HEK293 (cell line): ENCODE measurements at regions not wholly inside any gene's neighbourhood (a gene's known extent, or its start where the extent isn't known, plus 50 kb on each side); places are given as distances from the start of the nearest gene placed in this dataset.

Experiments used
- SP2 ChIP-seq: fragments of 450-650 bp; formaldehyde crosslinking; IDR thresholded peaks from 2 replicates; pipeline ENCODE4 v1.5.1; 2016; ENCODE audit warnings: missing biosample characterization, missing genetic modification characterization
- ZEB2 ChIP-seq: fragments of 450-650 bp; formaldehyde crosslinking; IDR thresholded peaks from 2 replicates; pipeline ENCODE4 v1.5.1; 2016; ENCODE audit warnings: missing biosample characterization, missing genetic modification characterization
- ZNF10 ChIP-seq: fragments of 450-650 bp; formaldehyde crosslinking; IDR thresholded peaks from 2 replicates; pipeline ENCODE4 v1.5.1; 2017; ENCODE audit warnings: missing biosample characterization, missing genetic modification characterization
- ZNF350 ChIP-seq: fragments of 450-650 bp; formaldehyde crosslinking; IDR thresholded peaks from 2 replicates; pipeline ENCODE4 v1.5.0; 2017; ENCODE audit warnings: missing biosample characterization, mild to moderate bottlenecking, missing genetic modification characterization
- ZNF555 ChIP-seq: fragments of 450-650 bp; formaldehyde crosslinking; conservative IDR thresholded peaks from 2 replicates; pipeline ENCODE4 v1.5.1; 2017; ENCODE audit warnings: missing biosample characterization, mild to moderate bottlenecking, missing genetic modification characterization, inconsistent platforms
- TF ChIP-seq, protein P1 (sequence below): fragments of 450-650 bp; formaldehyde crosslinking; IDR thresholded peaks from 2 replicates; pipeline ENCODE4 v1.5.1; 2016; ENCODE audit warnings: missing biosample characterization, missing genetic modification characterization

- TF ChIP-seq ZNF350 (tag by site-specific recombination), result no peak
- TF ChIP-seq ZNF555, result no peak
- TF ChIP-seq, protein P1, sequence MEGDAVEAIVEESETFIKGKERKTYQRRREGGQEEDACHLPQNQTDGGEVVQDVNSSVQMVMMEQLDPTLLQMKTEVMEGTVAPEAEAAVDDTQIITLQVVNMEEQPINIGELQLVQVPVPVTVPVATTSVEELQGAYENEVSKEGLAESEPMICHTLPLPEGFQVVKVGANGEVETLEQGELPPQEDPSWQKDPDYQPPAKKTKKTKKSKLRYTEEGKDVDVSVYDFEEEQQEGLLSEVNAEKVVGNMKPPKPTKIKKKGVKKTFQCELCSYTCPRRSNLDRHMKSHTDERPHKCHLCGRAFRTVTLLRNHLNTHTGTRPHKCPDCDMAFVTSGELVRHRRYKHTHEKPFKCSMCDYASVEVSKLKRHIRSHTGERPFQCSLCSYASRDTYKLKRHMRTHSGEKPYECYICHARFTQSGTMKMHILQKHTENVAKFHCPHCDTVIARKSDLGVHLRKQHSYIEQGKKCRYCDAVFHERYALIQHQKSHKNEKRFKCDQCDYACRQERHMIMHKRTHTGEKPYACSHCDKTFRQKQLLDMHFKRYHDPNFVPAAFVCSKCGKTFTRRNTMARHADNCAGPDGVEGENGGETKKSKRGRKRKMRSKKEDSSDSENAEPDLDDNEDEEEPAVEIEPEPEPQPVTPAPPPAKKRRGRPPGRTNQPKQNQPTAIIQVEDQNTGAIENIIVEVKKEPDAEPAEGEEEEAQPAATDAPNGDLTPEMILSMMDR (tag by site-specific recombination), result no peak
- TF ChIP-seq SP2, result no peak
- no peak for TF ChIP-seq ZEB2 (tag by site-specific recombination)
- TF ChIP-seq ZNF10 (tag by site-specific recombination), result no peak
Observed at GRCh38 chr2:223415071-223415470, 187.1 kb downstream of the SCG2 start.
